ENCODE measurements at regions not wholly inside any gene's neighbourhood (a gene's known extent, or its start where the extent isn't known, plus 50 kb on each side); places are given as distances from the start of the nearest gene placed in this dataset.

DNA sequence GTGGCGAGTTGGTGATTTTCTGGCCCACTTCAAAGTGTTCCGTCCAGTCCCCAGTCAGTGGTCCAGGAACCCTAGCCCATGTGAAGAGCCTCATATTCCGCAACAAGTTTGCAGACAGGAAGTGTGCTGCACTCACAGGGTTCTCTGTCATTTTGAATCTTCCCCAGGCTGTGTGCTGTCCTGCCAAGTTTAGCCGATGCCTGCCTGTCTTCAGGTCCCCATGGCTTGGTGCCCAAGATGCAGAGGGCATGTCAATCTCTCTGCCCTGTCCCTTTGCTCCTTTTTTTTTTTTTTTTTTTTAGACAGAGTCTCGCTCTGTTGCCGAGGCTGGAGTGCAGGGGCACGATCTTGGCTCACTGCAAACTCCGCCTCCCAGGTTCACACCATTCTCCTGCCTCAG, 69.9 kb upstream of the ATXN1 start:
- TF ChIP-seq EZH2 (IDR thresholded peaks at IDR 0.05; ENCODE audit: borderline replicate concordance, insufficient read depth, low read length, poor library complexity, severe bottlenecking) (no peak), CTCF (IDR thresholded peaks at IDR 0.05; ENCODE audit: poor library complexity, severe bottlenecking) (no peak), POLR2AphosphoS5 (IDR thresholded peaks at IDR 0.05) (no peak), EP300 (conservative IDR thresholded peaks at IDR 0.05; ENCODE audit: poor library complexity, severe bottlenecking) (no peak), SMC3 (conservative IDR thresholded peaks at IDR 0.05; ENCODE audit: poor library complexity) (no peak)
- TF ChIP-seq, protein P1, sequence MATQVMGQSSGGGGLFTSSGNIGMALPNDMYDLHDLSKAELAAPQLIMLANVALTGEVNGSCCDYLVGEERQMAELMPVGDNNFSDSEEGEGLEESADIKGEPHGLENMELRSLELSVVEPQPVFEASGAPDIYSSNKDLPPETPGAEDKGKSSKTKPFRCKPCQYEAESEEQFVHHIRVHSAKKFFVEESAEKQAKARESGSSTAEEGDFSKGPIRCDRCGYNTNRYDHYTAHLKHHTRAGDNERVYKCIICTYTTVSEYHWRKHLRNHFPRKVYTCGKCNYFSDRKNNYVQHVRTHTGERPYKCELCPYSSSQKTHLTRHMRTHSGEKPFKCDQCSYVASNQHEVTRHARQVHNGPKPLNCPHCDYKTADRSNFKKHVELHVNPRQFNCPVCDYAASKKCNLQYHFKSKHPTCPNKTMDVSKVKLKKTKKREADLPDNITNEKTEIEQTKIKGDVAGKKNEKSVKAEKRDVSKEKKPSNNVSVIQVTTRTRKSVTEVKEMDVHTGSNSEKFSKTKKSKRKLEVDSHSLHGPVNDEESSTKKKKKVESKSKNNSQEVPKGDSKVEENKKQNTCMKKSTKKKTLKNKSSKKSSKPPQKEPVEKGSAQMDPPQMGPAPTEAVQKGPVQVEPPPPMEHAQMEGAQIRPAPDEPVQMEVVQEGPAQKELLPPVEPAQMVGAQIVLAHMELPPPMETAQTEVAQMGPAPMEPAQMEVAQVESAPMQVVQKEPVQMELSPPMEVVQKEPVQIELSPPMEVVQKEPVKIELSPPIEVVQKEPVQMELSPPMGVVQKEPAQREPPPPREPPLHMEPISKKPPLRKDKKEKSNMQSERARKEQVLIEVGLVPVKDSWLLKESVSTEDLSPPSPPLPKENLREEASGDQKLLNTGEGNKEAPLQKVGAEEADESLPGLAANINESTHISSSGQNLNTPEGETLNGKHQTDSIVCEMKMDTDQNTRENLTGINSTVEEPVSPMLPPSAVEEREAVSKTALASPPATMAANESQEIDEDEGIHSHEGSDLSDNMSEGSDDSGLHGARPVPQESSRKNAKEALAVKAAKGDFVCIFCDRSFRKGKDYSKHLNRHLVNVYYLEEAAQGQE (IDR thresholded peaks at IDR 0.05; ENCODE audit: borderline replicate concordance), result no peak
